IMR-90 (cell line): ENCODE measurements at regions not wholly inside any gene's neighbourhood (a gene's known extent, or its start where the extent isn't known, plus 50 kb on each side); places are given as distances from the start of the nearest gene placed in this dataset.

Experiments used
- ATAC-seq: fragments of 200-7000 bp; cut with Tn5 transposase; 2 replicates; pipeline ENCODE4 v1.9.1; 2020; ENCODE audit warnings: low read depth, mild to moderate bottlenecking, moderate library complexity
- BruUV-seq: library from RNA; stranded (reverse); fragments of 400-500 nt; replicated peaks from 2 replicates; lab custom pipeline; 2021; lab: Mats Ljungman, UMichigan
- CTCF ChIA-PET: fragments of 300-600 bp; formaldehyde crosslinking; extraction: SDS; loops from one replicate; lab custom pipeline; 2021; ENCODE audit warnings: antibody characterized with exemption; lab: Yijun Ruan, JAX
- POLR2A ChIA-PET: fragments of 300-600 bp; sonication (Branson Sonifier 250); formaldehyde crosslinking; loops from one replicate; lab custom pipeline; 2022; ENCODE audit warnings: antibody characterized with exemption; ENCODE audit not compliant: unreplicated experiment; lab: Charles Lee
- DNase-seq: peaks from one replicate; pipeline ENCODE4 v3.0.0; 2013
- H2AFZ ChIP-seq: replicated peaks from 2 replicates; pipeline ENCODE3; 2013; ENCODE audit warnings: low read length, mild to moderate bottlenecking; ENCODE audit not compliant: poor library complexity
- H2AK5ac ChIP-seq: 2 replicates; pipeline ENCODE4 v1.6.1; 2013; ENCODE audit warnings: low read depth, low read length, inconsistent platforms
- H2AK9ac ChIP-seq: replicated peaks from 2 replicates; pipeline ENCODE3; 2013; ENCODE audit warnings: mild to moderate bottlenecking, low read depth, low read length, moderate library complexity; ENCODE audit not compliant: poor library complexity
- H2BK120ac ChIP-seq: 2 replicates; pipeline ENCODE4 v1.6.1; 2013; ENCODE audit warnings: low read depth, low read length, inconsistent platforms
- H2BK15ac ChIP-seq: 3 replicates; pipeline ENCODE4 v1.6.1; 2013; ENCODE audit warnings: low read depth, low read length, inconsistent platforms
- H2BK20ac ChIP-seq: 2 replicates; pipeline ENCODE4 v1.6.1; 2013; ENCODE audit warnings: low read depth, mild to moderate bottlenecking, inconsistent platforms, low read length, moderate library complexity
- H2BK5ac ChIP-seq: 2 replicates; pipeline ENCODE4 v1.6.1; 2013; ENCODE audit warnings: mild to moderate bottlenecking, low read depth, low read length, inconsistent platforms; ENCODE audit not compliant: poor library complexity, severe bottlenecking
- H3K14ac ChIP-seq: replicated peaks from 2 replicates; pipeline ENCODE4 v1.6.1; 2013; ENCODE audit warnings: low read depth, low read length, inconsistent platforms
- H3K18ac ChIP-seq: 2 replicates; pipeline ENCODE4 v1.6.1; 2013; ENCODE audit warnings: low read depth, low read length, control low read depth
- H3K23ac ChIP-seq: 2 replicates; pipeline ENCODE4 v1.6.1; 2013; ENCODE audit warnings: low read depth, low read length, inconsistent platforms
- H3K27ac ChIP-seq: 2 replicates; pipeline ENCODE4 v1.5.1; 2013; ENCODE audit warnings: mild to moderate bottlenecking, control low read depth, low read length; ENCODE audit not compliant: insufficient read depth
- H3K27me3 ChIP-seq: 2 replicates; pipeline ENCODE4 v1.6.1; 2013; ENCODE audit warnings: low read length; ENCODE audit not compliant: control insufficient read depth, insufficient read depth
- H3K36me3 ChIP-seq: 2 replicates; pipeline ENCODE4 v1.6.1; 2013; ENCODE audit warnings: low read length, mixed read lengths; ENCODE audit not compliant: control insufficient read depth, insufficient read depth
- H3K4ac ChIP-seq: 2 replicates; pipeline ENCODE4 v1.6.1; 2013; ENCODE audit warnings: low read depth, low read length, inconsistent platforms
- H3K4me1 ChIP-seq: 2 replicates; pipeline ENCODE4 v1.6.1; 2013; ENCODE audit warnings: low read length, mixed read lengths; ENCODE audit not compliant: control insufficient read depth, insufficient read depth
- H3K4me2 ChIP-seq: 2 replicates; pipeline ENCODE4 v1.6.1; 2013; ENCODE audit warnings: low read depth, mild to moderate bottlenecking, control low read depth, low read length, moderate library complexity
- H3K4me3 ChIP-seq: 2 replicates; pipeline ENCODE4 v1.5.1; 2013; ENCODE audit warnings: low read depth, mild to moderate bottlenecking, control low read depth, low read length, moderate library complexity; ENCODE audit not compliant: insufficient read depth
- H3K56ac ChIP-seq: 2 replicates; pipeline ENCODE4 v1.6.1; 2013; ENCODE audit warnings: low read length, inconsistent platforms; ENCODE audit not compliant: insufficient read depth; ENCODE audit errors: extremely low read depth
- H3K79me1 ChIP-seq, 2 experiments: 2 replicates each; pipeline ENCODE4 v1.6.1; 2013; ENCODE audit warnings: low read length in 2 of 2, inconsistent platforms in 1 of 2, low read depth in 1 of 2
- H3K9ac ChIP-seq: 2 replicates; pipeline ENCODE4 v1.6.1; 2013; ENCODE audit warnings: low read depth, low read length, control low read depth
- H3K9me1 ChIP-seq: 2 replicates; pipeline ENCODE4 v1.6.1; 2013; ENCODE audit warnings: low read length, inconsistent platforms; ENCODE audit not compliant: insufficient read depth
- H3K9me3 ChIP-seq: 2 replicates; pipeline ENCODE4 v1.6.1; 2013; ENCODE audit warnings: low read length; ENCODE audit not compliant: control insufficient read depth, insufficient read depth
- H4K20me1 ChIP-seq: 2 replicates; pipeline ENCODE4 v1.6.1; 2013; ENCODE audit warnings: low read length, inconsistent platforms; ENCODE audit not compliant: insufficient read depth
- H4K5ac ChIP-seq: 2 replicates; pipeline ENCODE4 v1.6.1; 2013; ENCODE audit warnings: mild to moderate bottlenecking, low read depth, low read length, control low read depth
- H4K8ac ChIP-seq, 2 experiments: 2 replicates each; pipeline ENCODE4 v1.6.1; 2013; ENCODE audit warnings: low read depth in 2 of 2, low read length in 2 of 2, control low read depth in 1 of 2, inconsistent platforms in 1 of 2
- H4K91ac ChIP-seq: 2 replicates; pipeline ENCODE4 v1.6.1; 2013; ENCODE audit warnings: low read depth, low read length, inconsistent platforms; ENCODE audit not compliant: insufficient read depth
- MXI1 ChIP-seq: IDR thresholded peaks from 2 replicates; pipeline ENCODE4 v1.6.1; 2012; ENCODE audit warnings: low read depth, mild to moderate bottlenecking, low read length, moderate library complexity, borderline replicate concordance
- NFE2L2 ChIP-seq: fragments of 150-350 bp; IDR thresholded peaks from 2 replicates; pipeline ENCODE4 v1.6.1; 2016; ENCODE audit warnings: low read depth, mild to moderate bottlenecking, low read length
- WGBS, 2 experiments: methylation state at CpG; one replicate each; pipeline versions ENCODE4 v1.1.5 to v1.1.7; 2013; ENCODE audit warnings: missing lambda C conversion rate in 2 of 2; ENCODE audit not compliant: insufficient read length in 1 of 2; ENCODE audit errors: extremely low coverage in 2 of 2; 5-methylcytosine and 5-hydroxymethylcytosine counted together
- dilution Hi-C: fragments of 300-500 bp; cut with HindIII; formaldehyde crosslinking; loops from one replicate; pipeline ENCODE4 v1.14.3; 2018; ENCODE audit warnings: low sequenced_read_pairs; ENCODE audit not compliant: unreplicated experiment
- in situ Hi-C: fragments of 300-500 bp; cut with MboI; formaldehyde crosslinking; loops from 3 replicates; pipeline ENCODE4 v1.14.3; 2019; ENCODE audit warnings: low sequenced_read_pairs, inconsistent platforms, mixed read lengths
- intact Hi-C: fragments of 100-400 bp; cut with micrococcal nuclease; formaldehyde crosslinking; loops from 2 replicates; pipeline ENCODE4 v1.10.0; 2022

DNA sequence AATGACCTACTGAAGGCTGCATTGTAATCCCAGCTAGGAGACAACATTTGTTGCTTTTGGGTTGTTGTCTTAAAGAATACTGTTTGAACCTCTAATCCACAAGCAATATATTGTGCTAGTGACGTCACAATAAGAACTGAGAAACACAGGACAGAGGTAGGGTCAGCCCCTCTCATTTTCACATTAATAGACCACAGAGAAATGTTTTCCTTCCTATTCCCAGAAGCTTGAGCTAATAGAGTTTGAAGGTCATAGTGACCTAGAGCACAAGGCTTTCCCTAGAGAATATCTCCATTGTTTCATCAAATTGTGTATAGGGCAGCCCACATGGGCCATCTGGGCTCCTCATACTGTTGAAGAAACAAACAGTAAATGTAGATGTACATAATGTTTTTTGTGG lies 300.9 kb upstream of the AKR1E2 start (continued):
- TF ChIP-seq NFE2L2 (no peak), MXI1 (no peak)

DNA sequence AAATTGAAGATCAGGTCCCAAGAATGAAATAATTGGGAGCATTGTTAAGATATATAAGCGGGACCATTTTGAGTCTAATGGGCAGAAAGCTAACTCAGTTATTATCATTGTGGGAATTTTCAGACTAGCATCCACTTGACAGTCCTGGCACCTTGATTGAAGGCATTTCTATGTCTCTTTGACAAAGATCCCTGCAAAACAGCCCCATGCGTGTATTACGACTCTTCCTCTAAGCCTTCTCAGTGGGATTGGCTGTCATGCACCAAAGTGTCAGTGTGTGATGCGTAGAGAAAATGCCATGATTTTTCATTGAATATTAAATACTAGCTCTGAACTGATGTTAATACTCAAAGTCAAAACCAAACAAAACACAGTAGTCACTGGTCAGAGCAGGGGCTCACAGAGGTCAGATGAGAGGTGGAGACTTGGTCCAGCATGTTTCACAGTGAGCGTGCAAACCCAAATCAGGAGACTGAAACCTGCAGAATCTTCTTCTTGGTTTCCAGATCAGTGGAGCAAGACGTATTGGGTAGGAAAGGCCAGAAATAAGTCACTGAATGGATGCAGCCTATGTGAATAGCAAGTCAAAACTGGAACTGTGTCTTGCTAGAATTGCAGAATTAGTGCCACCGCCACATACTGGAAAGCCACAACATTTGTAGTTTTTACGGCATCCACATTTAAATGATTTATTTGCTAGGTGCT lies 303.6 kb upstream of the AKR1E2 start:
- Histone ChIP-seq H3K27ac (no peak overlapping the region), H4K8ac (no peak overlapping the region), H3K23ac (no peak overlapping the region), H4K20me1 (no peaks in the 10 kb centered on the region), H3K36me3 (no peaks in the 10 kb centered on the region), H2AK5ac (no peak overlapping the region), H4K5ac (no peak overlapping the region), H3K4ac (no peak overlapping the region; the same call in 1 of the 2 replicates), H3K4me1 (no peaks in the 10 kb centered on the region; the same call in 1 of the 2 replicates), H2BK15ac (no peak overlapping the region), H2BK20ac (no peak overlapping the region), H3K4me3 (no peak overlapping the region), H2AFZ (no peak overlapping the region), H3K56ac (no peak overlapping the region), H2BK120ac (no peak overlapping the region), H3K27me3 (no peaks in the 10 kb centered on the region), H3K79me1 (no peaks in the 10 kb centered on the region), H2BK5ac (no peak overlapping the region), H3K18ac (no peak overlapping the region), H3K9ac (no peak overlapping the region), H4K91ac (no peak overlapping the region), H3K9me1 (peaks cover 2% of the 10 kb centered on the region), H2AK9ac (no peak overlapping the region), H3K14ac (no peak overlapping the region), H3K4me2 (no peak overlapping the region), H3K9me3 (no peaks in the 10 kb centered on the region)
- no peak for ATAC-seq
- ChIA-PET CTCF (no interaction called here), POLR2A (no interaction called here)
- 94% methylated on average over 3 of the region's 8 CpGs; no CpG with 5 or more reads in 1 of the 2 experiments for WGBS, 2 experiments
- in situ Hi-C loops: loop anchor here (25.0 kb wide), 1 partner anchor 1310 kb away; no protein-coding TSS in a partner anchor
- no peak for TF ChIP-seq NFE2L2
- no peak for DNase-seq
- intact Hi-C loops: no loop called here
- dilution Hi-C loops: no loop called here
- no TSS peak for BruUV-seq
